Endothelial cell of umbilical vein (primary cell): ENCODE measurements at regions not wholly inside any gene's neighbourhood (a gene's known extent, or its start where the extent isn't known, plus 50 kb on each side); places are given as distances from the start of the nearest gene placed in this dataset.

ENCODE experiments used
- BruUV-seq: library from RNA; stranded (reverse); fragments of 400-500 nt; replicated peaks from 2 replicates; lab custom pipeline; 2021; lab: Mats Ljungman, UMichigan
- CTCF ChIA-PET: fragments of 300-600, 350-600 bp; sonication (Branson Sonifier 250); formaldehyde crosslinking; loops from one replicate; lab custom pipeline; 2021; ENCODE audit warnings: antibody characterized with exemption, inconsistent platforms; lab: Charles Lee
- POLR2A ChIA-PET: fragments of 300-600, 350-600 bp; sonication (Branson Sonifier 250); formaldehyde crosslinking; loops from one replicate; lab custom pipeline; 2021; ENCODE audit warnings: antibody characterized with exemption, inconsistent platforms; lab: Charles Lee
- DNase-seq: peaks from one replicate; pipeline ENCODE4 v3.0.0-alpha.2; 2011; ENCODE audit warnings: low read depth, low spot score
- FAIRE-seq: peaks from 2 replicates; lab custom pipeline; 2011; peaks lifted over from hg19 to GRCh38; lab: Jason Lieb, UNC
- H2AFZ ChIP-seq: 2 replicates; pipeline ENCODE4 v1.6.0; 2012; ENCODE audit warnings: low read depth, low read length, control low read depth, inconsistent platforms
- H3K27ac ChIP-seq: 2 replicates; pipeline ENCODE4 v1.5.1; 2011; ENCODE audit warnings: low read depth, mild to moderate bottlenecking, control low read depth, low read length, moderate library complexity; ENCODE audit not compliant: insufficient read depth
- H3K27me3 ChIP-seq, 2 experiments: 2 replicates each; pipeline versions ENCODE4 v1.6.0 to v1.6.1; 2011; ENCODE audit warnings: low read length in 2 of 2, mixed read lengths in 1 of 2; ENCODE audit not compliant: control insufficient read depth in 2 of 2, insufficient read depth in 2 of 2
- H3K36me3 ChIP-seq, 2 experiments: 2 replicates in 1 of 2; 3 replicates in 1 of 2; pipeline ENCODE4 v1.5.1; 2011; ENCODE audit warnings: low read length in 2 of 2, mild to moderate bottlenecking in 1 of 2, moderate library complexity in 1 of 2; ENCODE audit not compliant: control insufficient read depth in 2 of 2, insufficient read depth in 2 of 2; ENCODE audit errors: extremely low read depth in 1 of 2
- H3K4me1 ChIP-seq: 3 replicates; pipeline ENCODE4 v1.5.1; 2011; ENCODE audit warnings: mild to moderate bottlenecking, low read length; ENCODE audit not compliant: control insufficient read depth, insufficient read depth; ENCODE audit errors: extremely low read depth
- H3K4me2 ChIP-seq: 2 replicates; pipeline ENCODE4 v1.6.1; 2011; ENCODE audit warnings: low read length, control low read depth, mixed read lengths; ENCODE audit not compliant: insufficient read depth
- H3K4me3 ChIP-seq, 3 experiments: fragments of 200-600 bp in 1 of 3; sonication (generic), shearing (Covaris generic) in 1 of 3; replicated peaks in 1 of 3; 2 replicates each; pipeline ENCODE4 v1.5.1; 2011 to 2016; ENCODE audit warnings: control low read depth in 3 of 3, low read length in 3 of 3, mild to moderate bottlenecking in 2 of 3, inconsistent platforms in 1 of 3, low read depth in 1 of 3, moderate library complexity in 1 of 3; ENCODE audit not compliant: insufficient read depth in 1 of 3
- H3K79me2 ChIP-seq: 2 replicates; pipeline ENCODE4 v1.6.0; 2012; ENCODE audit warnings: low read length, inconsistent platforms; ENCODE audit not compliant: control insufficient read depth, insufficient read depth
- H3K9ac ChIP-seq: replicated peaks from 2 replicates; pipeline ENCODE3; 2011; ENCODE audit warnings: low read length, control low read depth; ENCODE audit not compliant: insufficient read depth; ENCODE audit errors: extremely low read depth
- H3K9me1 ChIP-seq: replicated peaks from 3 replicates; pipeline ENCODE4 v1.6.0; 2011; ENCODE audit warnings: mild to moderate bottlenecking, low read length; ENCODE audit not compliant: control insufficient read depth, insufficient read depth; ENCODE audit errors: extremely low read depth
- H3K9me3 ChIP-seq: replicated peaks from 2 replicates; pipeline ENCODE4 v1.5.1; 2012; ENCODE audit warnings: low read length, inconsistent platforms; ENCODE audit not compliant: control insufficient read depth, insufficient read depth
- H4K20me1 ChIP-seq: replicated peaks from 2 replicates; pipeline ENCODE3; 2011; ENCODE audit warnings: mild to moderate bottlenecking, low read length; ENCODE audit not compliant: control insufficient read depth, insufficient read depth; ENCODE audit errors: extremely low read depth
- EZH2 ChIP-seq: IDR thresholded peaks from 2 replicates; pipeline ENCODE4 v1.6.1; 2012; ENCODE audit warnings: borderline replicate concordance, low read depth, mild to moderate bottlenecking, moderate library complexity, low read length, inconsistent platforms; ENCODE audit not compliant: severe bottlenecking
- FOS ChIP-seq: IDR thresholded peaks from 2 replicates; pipeline ENCODE4 v1.6.1; 2011; ENCODE audit warnings: mild to moderate bottlenecking, low read length, moderate library complexity, borderline replicate concordance; ENCODE audit not compliant: insufficient read depth
- GATA2 ChIP-seq: IDR thresholded peaks from 2 replicates; pipeline ENCODE4 v1.7.0; 2011; ENCODE audit warnings: low read depth, mild to moderate bottlenecking, moderate library complexity, mixed read lengths, low read length; ENCODE audit not compliant: insufficient read length, insufficient read depth
- JUN ChIP-seq: IDR thresholded peaks from 2 replicates; pipeline ENCODE4 v1.6.1; 2011; ENCODE audit warnings: borderline replicate concordance, low read depth; ENCODE audit not compliant: insufficient read length, insufficient read depth
- MYC ChIP-seq: IDR thresholded peaks from one replicate; pipeline ENCODE4 v1.6.1; 2011; ENCODE audit warnings: mild to moderate bottlenecking, low read depth, low read length
- POLR2A ChIP-seq: IDR thresholded peaks from 2 replicates; pipeline ENCODE4 v1.6.1; 2012; ENCODE audit warnings: low read depth, mild to moderate bottlenecking, control low read depth, low read length
- POLR2AphosphoS5 ChIP-seq: IDR thresholded peaks from 2 replicates; pipeline ENCODE4 v1.6.1; 2012; ENCODE audit warnings: low read depth, mild to moderate bottlenecking, control low read depth, low read length, moderate library complexity; ENCODE audit not compliant: insufficient read depth
- dilution Hi-C: fragments of 300-500 bp; cut with MboI; formaldehyde crosslinking; loops from one replicate; pipeline ENCODE4 v1.15.0; 2019; ENCODE audit warnings: low sequenced_read_pairs; ENCODE audit not compliant: extremely low pct_ligation_motif_present
- intact Hi-C: fragments of 100-400 bp; cut with micrococcal nuclease; formaldehyde crosslinking; loops from one replicate; pipeline ENCODE4 v1.10.0; 2022
- TF ChIP-seq, protein P1 (sequence below), 2 donors: IDR thresholded peaks; 1 replicate in 1 of 2; 2 replicates in 1 of 2; pipeline ENCODE4 v1.5.1; 2011; ENCODE audit warnings: low read length in 2 of 2, mild to moderate bottlenecking in 2 of 2, moderate library complexity in 2 of 2, control low read depth in 1 of 2, inconsistent platforms in 1 of 2, low read depth in 1 of 2; ENCODE audit not compliant: insufficient read depth in 1 of 2; ENCODE audit errors: extremely low read depth in 1 of 2
- TF ChIP-seq, protein P2 (sequence below): IDR thresholded peaks from 2 replicates; pipeline ENCODE4 v1.6.1; 2011; ENCODE audit not compliant: insufficient read depth, insufficient read length

DNA sequence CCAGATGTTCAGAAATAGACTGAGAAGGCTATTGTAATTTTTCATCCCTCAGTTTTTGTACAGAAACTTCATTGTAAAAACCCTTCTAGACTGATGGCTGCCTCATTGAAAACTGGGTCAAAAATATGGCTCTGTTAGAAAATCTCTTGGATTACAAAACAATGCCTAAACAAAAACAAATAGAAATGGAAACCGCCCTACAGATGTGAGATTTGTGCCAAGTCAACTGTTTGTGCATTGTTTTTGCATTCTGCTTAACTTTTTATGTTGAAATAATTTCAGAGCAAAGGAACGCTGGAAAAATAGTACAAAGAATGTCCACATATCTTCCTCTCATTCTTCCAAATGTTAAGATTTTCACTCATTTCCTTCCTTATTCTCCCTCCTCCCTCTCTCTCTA lies 425.1 kb downstream of the FOXA2 start:
- Histone ChIP-seq H4K20me1 (no peaks in the 10 kb centered on the region), H3K27me3 (no peaks in the 10 kb centered on the region), H3K79me2 (no peaks in the 10 kb centered on the region), H3K9me3 (peaks cover 5% of the 10 kb centered on the region), H3K27ac (no peak overlapping the region), H3K36me3 (no peaks in the 10 kb centered on the region), H3K9ac (no peak overlapping the region), H3K4me3 (no peak overlapping the region), H2AFZ (no peak overlapping the region), H3K9me1 (no peaks in the 10 kb centered on the region), H3K4me1 (no peaks in the 10 kb centered on the region), H3K4me2 (no peak overlapping the region)
- DNase-seq (no peak), FAIRE-seq (no peak)
- dilution Hi-C loops = no loop called here
- POLR2A ChIA-PET = no interaction called here
- BruUV-seq = no TSS peak
- intact Hi-C loops = no loop called here
- CTCF ChIA-PET = no interaction called here
- TF ChIP-seq, protein P1, sequence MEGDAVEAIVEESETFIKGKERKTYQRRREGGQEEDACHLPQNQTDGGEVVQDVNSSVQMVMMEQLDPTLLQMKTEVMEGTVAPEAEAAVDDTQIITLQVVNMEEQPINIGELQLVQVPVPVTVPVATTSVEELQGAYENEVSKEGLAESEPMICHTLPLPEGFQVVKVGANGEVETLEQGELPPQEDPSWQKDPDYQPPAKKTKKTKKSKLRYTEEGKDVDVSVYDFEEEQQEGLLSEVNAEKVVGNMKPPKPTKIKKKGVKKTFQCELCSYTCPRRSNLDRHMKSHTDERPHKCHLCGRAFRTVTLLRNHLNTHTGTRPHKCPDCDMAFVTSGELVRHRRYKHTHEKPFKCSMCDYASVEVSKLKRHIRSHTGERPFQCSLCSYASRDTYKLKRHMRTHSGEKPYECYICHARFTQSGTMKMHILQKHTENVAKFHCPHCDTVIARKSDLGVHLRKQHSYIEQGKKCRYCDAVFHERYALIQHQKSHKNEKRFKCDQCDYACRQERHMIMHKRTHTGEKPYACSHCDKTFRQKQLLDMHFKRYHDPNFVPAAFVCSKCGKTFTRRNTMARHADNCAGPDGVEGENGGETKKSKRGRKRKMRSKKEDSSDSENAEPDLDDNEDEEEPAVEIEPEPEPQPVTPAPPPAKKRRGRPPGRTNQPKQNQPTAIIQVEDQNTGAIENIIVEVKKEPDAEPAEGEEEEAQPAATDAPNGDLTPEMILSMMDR (IDR thresholded peaks at IDR 0.05; ENCODE audit: extremely low read depth in 1 of 2, insufficient read depth in 1 of 2, low read depth in 1 of 2, low read length in 2 of 2) = no peak
- TF ChIP-seq MYC (no peak), JUN (no peak), EZH2 (no peak), GATA2 (no peak), POLR2A (no peak), POLR2AphosphoS5 (no peak), FOS (no peak)
- TF ChIP-seq, protein P2, sequence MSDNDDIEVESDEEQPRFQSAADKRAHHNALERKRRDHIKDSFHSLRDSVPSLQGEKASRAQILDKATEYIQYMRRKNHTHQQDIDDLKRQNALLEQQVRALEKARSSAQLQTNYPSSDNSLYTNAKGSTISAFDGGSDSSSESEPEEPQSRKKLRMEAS = no peak
